Activated CD8-positive, alpha-beta T cell treated with anti-CD3 and anti-CD28 coated beads for 36 hours (primary cell): ENCODE measurements at regions not wholly inside any gene's neighbourhood (a gene's known extent, or its start where the extent isn't known, plus 50 kb on each side); places are given as distances from the start of the nearest gene placed in this dataset.

Experiments
- ATAC-seq: fragments of 200-7000 bp; cut with Tn5 transposase; one replicate; pipeline ENCODE4 v1.10.0; 2021; ENCODE audit warnings: mild to moderate bottlenecking, moderate library complexity
- CTCF ChIA-PET: fragments of 350-600 bp; sonication (Branson Sonifier 250); formaldehyde crosslinking; loops from one replicate; lab custom pipeline; 2021; ENCODE audit warnings: antibody characterized with exemption; lab: Charles Lee
- POLR2A ChIA-PET: fragments of 350-600 bp; sonication (Branson Sonifier 250); formaldehyde crosslinking; loops from one replicate; lab custom pipeline; 2021; ENCODE audit warnings: antibody characterized with exemption; lab: Charles Lee
- DNase-seq: peaks from one replicate; pipeline ENCODE4 v3.0.0-alpha.2; 2020
- H3K27ac Mint-ChIP-seq: one replicate; pipeline ENCODE4 v1.8.0; 2021; ENCODE audit warnings: mild to moderate bottlenecking, mixed read lengths
- H3K27me3 Mint-ChIP-seq: one replicate; pipeline ENCODE4 v1.8.0; 2021; ENCODE audit warnings: mixed read lengths
- H3K36me3 Mint-ChIP-seq: one replicate; pipeline ENCODE4 v1.8.0; 2021; ENCODE audit warnings: low read depth, mixed read lengths
- H3K4me1 Mint-ChIP-seq: one replicate; pipeline ENCODE4 v1.8.0; 2021; ENCODE audit warnings: low read depth, mixed read lengths
- H3K4me3 Mint-ChIP-seq: one replicate; pipeline ENCODE4 v1.8.0; 2021; ENCODE audit warnings: mild to moderate bottlenecking, moderate library complexity, mixed read lengths
- H3K9me3 Mint-ChIP-seq: one replicate; pipeline ENCODE4 v1.8.0; 2021; ENCODE audit warnings: mixed read lengths
- intact Hi-C: fragments of 100-400 bp; cut with micrococcal nuclease; formaldehyde crosslinking; loops from one replicate; pipeline ENCODE4 v1.10.0; 2022
- TF ChIP-seq, protein P1 (sequence below): fragments of 200-600 bp; IDR thresholded peaks from one replicate; pipeline ENCODE4 v1.8.0; 2022; ENCODE audit warnings: antibody characterized with exemption, mild to moderate bottlenecking

DNA sequence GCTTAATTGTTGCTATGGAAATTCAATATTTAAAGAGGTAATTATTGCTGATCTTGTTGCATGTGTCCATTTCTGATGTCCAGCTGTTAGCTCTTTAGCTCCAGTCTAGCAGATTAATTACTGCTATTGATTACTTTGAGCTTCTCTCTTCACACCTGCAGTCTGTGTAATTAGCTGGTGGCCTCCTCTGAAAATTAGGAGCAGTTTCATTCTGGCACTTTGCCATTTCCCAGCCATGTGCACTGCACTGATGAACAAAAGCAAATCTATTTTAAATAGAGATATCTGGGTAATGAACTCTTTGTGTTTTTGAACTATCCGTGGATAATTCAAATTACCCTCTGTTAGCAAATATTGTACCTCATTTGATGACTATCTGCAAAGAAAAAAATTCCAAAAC is 275.9 kb downstream of the RNF144B start:
- POLR2A ChIA-PET = no interaction called here
- no peak overlapping the region for H3K4me3 Mint-ChIP-seq
- DNase-seq = no peak
- H3K27ac Mint-ChIP-seq = no peak overlapping the region
- no peaks in the 10 kb centered on the region for H3K36me3 Mint-ChIP-seq
- TF ChIP-seq, protein P1, sequence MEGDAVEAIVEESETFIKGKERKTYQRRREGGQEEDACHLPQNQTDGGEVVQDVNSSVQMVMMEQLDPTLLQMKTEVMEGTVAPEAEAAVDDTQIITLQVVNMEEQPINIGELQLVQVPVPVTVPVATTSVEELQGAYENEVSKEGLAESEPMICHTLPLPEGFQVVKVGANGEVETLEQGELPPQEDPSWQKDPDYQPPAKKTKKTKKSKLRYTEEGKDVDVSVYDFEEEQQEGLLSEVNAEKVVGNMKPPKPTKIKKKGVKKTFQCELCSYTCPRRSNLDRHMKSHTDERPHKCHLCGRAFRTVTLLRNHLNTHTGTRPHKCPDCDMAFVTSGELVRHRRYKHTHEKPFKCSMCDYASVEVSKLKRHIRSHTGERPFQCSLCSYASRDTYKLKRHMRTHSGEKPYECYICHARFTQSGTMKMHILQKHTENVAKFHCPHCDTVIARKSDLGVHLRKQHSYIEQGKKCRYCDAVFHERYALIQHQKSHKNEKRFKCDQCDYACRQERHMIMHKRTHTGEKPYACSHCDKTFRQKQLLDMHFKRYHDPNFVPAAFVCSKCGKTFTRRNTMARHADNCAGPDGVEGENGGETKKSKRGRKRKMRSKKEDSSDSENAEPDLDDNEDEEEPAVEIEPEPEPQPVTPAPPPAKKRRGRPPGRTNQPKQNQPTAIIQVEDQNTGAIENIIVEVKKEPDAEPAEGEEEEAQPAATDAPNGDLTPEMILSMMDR = no peak
- intact Hi-C loops = no loop called here
- CTCF ChIA-PET = interaction anchor here (0.9 kb wide), 1 partner anchor 23 kb away, joined by 3 read pairs; no protein-coding TSS in a partner anchor
- H3K9me3 Mint-ChIP-seq = peaks cover 8% of the 10 kb centered on the region
- H3K4me1 Mint-ChIP-seq = no peaks in the 10 kb centered on the region
- H3K27me3 Mint-ChIP-seq = no peaks in the 10 kb centered on the region
- no peak for ATAC-seq

DNA sequence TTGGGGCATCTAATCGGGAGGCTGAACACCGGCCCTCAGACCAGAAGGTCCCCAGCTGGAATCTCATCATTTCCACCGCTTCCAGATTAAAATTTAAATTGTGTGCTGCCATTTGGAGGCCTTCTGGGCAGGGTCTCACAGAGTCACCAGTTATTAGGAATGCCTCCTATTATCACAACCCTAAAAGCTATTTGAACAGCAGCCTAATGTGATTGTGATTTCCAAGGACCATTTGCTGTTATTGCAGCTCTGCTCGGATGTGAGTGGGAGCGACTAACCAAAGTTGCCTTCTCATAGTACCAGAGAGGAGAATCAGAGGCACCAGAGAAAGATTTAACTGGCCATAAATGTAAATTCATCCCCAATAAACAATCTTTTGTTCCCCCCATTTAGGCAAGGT is 277.3 kb downstream of the RNF144B start:
- Mint-ChIP-seq H3K27ac (no peak overlapping the region), H3K4me3 (no peak overlapping the region), H3K4me1 (no peaks in the 10 kb centered on the region), H3K36me3 (no peaks in the 10 kb centered on the region), H3K9me3 (peaks cover under 1% of the 10 kb centered on the region), H3K27me3 (no peaks in the 10 kb centered on the region)
- intact Hi-C loops = no loop called here
- no peak for DNase-seq
- ChIA-PET CTCF (no interaction called here), POLR2A (no interaction called here)
- ATAC-seq = no peak
- TF ChIP-seq, protein P1 = no peak

GRCh38 chr6:18667612-18668011 is 280.5 kb downstream of the RNF144B start:
- TF ChIP-seq, protein P1 = no peak
- Mint-ChIP-seq H3K27ac (no peak overlapping the region), H3K27me3 (no peaks in the 10 kb centered on the region), H3K9me3 (no peaks in the 10 kb centered on the region), H3K36me3 (no peaks in the 10 kb centered on the region), H3K4me1 (no peaks in the 10 kb centered on the region), H3K4me3 (no peak overlapping the region)
- ATAC-seq (no peak), DNase-seq (no peak)
- POLR2A ChIA-PET = no interaction called here
- intact Hi-C loops = no loop called here
- CTCF ChIA-PET = no interaction called here

- no peak for ATAC-seq
- ChIA-PET POLR2A (no interaction called here), CTCF (no interaction called here)
- Mint-ChIP-seq H3K4me1 (no peaks in the 10 kb centered on the region), H3K36me3 (no peaks in the 10 kb centered on the region), H3K9me3 (no peaks in the 10 kb centered on the region), H3K4me3 (no peak overlapping the region), H3K27me3 (no peaks in the 10 kb centered on the region), H3K27ac (no peak overlapping the region)
- intact Hi-C loops = no loop called here
- no peak for DNase-seq
- TF ChIP-seq, protein P1 = no peak
These were observed 281.8 kb downstream of the RNF144B start for GRCh38 chr6:18668994-18669393.

GRCh38 chr6:18672852-18673251 is 285.7 kb downstream of the RNF144B start:
- ChIA-PET CTCF (no interaction called here), POLR2A (no interaction called here)
- DNase-seq = no peak
- Mint-ChIP-seq H3K4me1 (no peaks in the 10 kb centered on the region), H3K27me3 (no peaks in the 10 kb centered on the region), H3K27ac (no peak overlapping the region), H3K36me3 (no peaks in the 10 kb centered on the region), H3K9me3 (no peaks in the 10 kb centered on the region), H3K4me3 (no peak overlapping the region)
- intact Hi-C loops = no loop called here
- TF ChIP-seq, protein P1 = no peak
- ATAC-seq = no peak
